ENCODE measurements at regions not wholly inside any gene's neighbourhood (a gene's known extent, or its start where the extent isn't known, plus 50 kb on each side); places are given as distances from the start of the nearest gene placed in this dataset.

DNA sequence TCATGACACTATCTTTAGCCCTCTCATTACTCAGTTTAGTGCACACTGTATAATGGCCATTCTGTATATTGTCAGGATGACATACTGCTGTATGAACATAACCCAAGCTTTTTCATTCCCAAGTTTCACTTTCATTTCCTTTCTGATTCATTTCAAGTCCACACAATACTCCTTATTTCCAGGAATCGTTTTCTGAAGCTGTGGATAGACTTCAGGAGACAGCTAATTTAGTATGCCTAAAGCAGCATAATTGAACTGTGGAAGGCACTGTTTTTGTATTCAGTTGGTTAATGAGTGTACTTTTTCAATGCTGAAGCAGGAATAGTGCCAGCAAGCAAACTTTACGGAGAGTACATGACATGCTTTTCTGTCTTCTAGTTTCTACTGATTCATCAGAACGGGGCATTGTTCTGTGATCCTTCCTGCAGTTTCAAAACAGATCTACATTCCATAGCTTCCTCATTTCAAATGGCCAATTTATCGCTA, 578.5 kb upstream of the ZP4 start:
- Histone ChIP-seq H3K4me3 (ENCODE audit: low read length) (no peak overlapping the region), H3K27ac (ENCODE audit: low read depth, low read length) (no peak overlapping the region; the same call in 1 of the 2 replicates), H3K4me1 (ENCODE audit: insufficient read depth, low read length) (peaks cover 8% of the 10 kb centered on the region), H3K36me3 (ENCODE audit: insufficient read depth, low read length) (no peaks in the 10 kb centered on the region), H3K27me3 (ENCODE audit: insufficient read depth, low read length) (no peaks in the 10 kb centered on the region), H3K9ac (ENCODE audit: low read depth, low read length) (no peak overlapping the region), H3K9me3 (ENCODE audit: insufficient read depth, low read depth, low read length) (no peaks in the 10 kb centered on the region)
- WGBS = 96% methylated on average over 4 of the region's 4 CpGs

- Histone ChIP-seq H3K4me3 (ENCODE audit: low read length) (no peak overlapping the region), H3K27ac (ENCODE audit: low read depth, low read length) (no peak overlapping the region), H3K27me3 (ENCODE audit: insufficient read depth, low read length) (no peaks in the 10 kb centered on the region), H3K36me3 (ENCODE audit: insufficient read depth, low read length) (no peaks in the 10 kb centered on the region), H3K9me3 (ENCODE audit: insufficient read depth, low read depth, low read length) (no peaks in the 10 kb centered on the region), H3K9ac (ENCODE audit: low read depth, low read length) (no peak overlapping the region), H3K4me1 (ENCODE audit: insufficient read depth, low read length) (peaks cover 8% of the 10 kb centered on the region)
- WGBS = 92% methylated on average over 4 of the region's 6 CpGs
These were observed 577.3 kb upstream of the ZP4 start for GRCh38 chr1:238468068-238468467.

- H3K27ac ChIP-seq (ENCODE audit: low read depth, low read length) = no peak overlapping the region
- no peaks in the 10 kb centered on the region for H3K36me3 ChIP-seq (ENCODE audit: insufficient read depth, low read length)
- no peak overlapping the region for H3K4me3 ChIP-seq (ENCODE audit: low read length)
- H3K9ac ChIP-seq (ENCODE audit: low read depth, low read length) = no peak overlapping the region
- WGBS = 90% methylated on average over 5 of the region's 5 CpGs
- peaks cover 8% of the 10 kb centered on the region for H3K4me1 ChIP-seq (ENCODE audit: insufficient read depth, low read length)
- no peaks in the 10 kb centered on the region for H3K9me3 ChIP-seq (ENCODE audit: insufficient read depth, low read depth, low read length)
- no peaks in the 10 kb centered on the region for H3K27me3 ChIP-seq (ENCODE audit: insufficient read depth, low read length)
These were observed 575.7 kb upstream of the ZP4 start for GRCh38 chr1:238466459-238466858.

DNA sequence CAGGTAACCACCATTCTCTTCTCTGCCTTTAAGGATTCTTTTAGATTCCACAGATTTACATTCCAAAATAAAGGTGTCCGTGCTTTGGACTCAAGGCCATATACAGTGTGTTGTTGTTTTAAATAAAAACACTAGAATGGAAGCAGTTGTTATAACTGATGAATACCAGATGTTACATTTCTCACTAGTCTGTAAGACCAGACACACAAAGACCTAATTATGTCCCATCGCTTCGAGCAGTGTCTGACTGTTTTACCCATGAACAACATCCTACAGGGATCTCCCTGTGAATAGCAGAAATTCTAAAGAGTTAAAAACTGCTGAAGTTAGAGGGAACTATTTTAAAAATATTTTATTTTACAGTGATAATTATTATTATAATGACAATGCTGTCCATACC, 574.7 kb upstream of the ZP4 start:
- no peak overlapping the region for H3K9ac ChIP-seq (ENCODE audit: low read depth, low read length)
- H3K27me3 ChIP-seq (ENCODE audit: insufficient read depth, low read length) = no peaks in the 10 kb centered on the region
- 100% methylated on average over 2 of the region's 3 CpGs for WGBS
- H3K9me3 ChIP-seq (ENCODE audit: insufficient read depth, low read depth, low read length) = no peaks in the 10 kb centered on the region
- no peaks in the 10 kb centered on the region for H3K36me3 ChIP-seq (ENCODE audit: insufficient read depth, low read length)
- peaks cover 8% of the 10 kb centered on the region for H3K4me1 ChIP-seq (ENCODE audit: insufficient read depth, low read length)
- no peak overlapping the region for H3K27ac ChIP-seq (ENCODE audit: low read depth, low read length)
- no peak overlapping the region for H3K4me3 ChIP-seq (ENCODE audit: low read length)

GRCh38 chr1:238458899-238459298, 568.2 kb upstream of the ZP4 start:
- WGBS = 73% methylated on average over 5 of the region's 5 CpGs
- no peaks in the 10 kb centered on the region for H3K36me3 ChIP-seq (ENCODE audit: insufficient read depth, low read length)
- no peaks in the 10 kb centered on the region for H3K9me3 ChIP-seq (ENCODE audit: insufficient read depth, low read depth, low read length)

DNA sequence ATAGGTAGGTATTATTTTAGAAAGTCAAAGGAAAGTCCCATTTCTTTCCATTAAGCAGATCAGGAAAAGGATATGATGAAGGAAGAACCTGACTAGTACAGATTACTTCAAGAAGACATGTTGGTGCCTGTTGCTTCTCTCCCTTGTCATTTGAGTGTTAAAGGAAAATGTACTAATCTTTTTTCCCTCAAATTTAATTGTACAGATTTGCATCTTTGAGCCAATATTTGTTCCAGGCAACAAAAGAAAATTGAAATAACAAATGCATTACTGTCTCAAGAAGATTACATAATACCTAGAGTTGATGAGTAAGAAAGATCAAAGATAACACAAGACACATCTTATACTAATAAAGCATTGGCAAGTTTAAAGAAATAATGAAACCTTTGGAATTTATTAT, 566.9 kb upstream of the ZP4 start:
- H3K9me3 ChIP-seq (ENCODE audit: insufficient read depth, low read depth, low read length) = no peaks in the 10 kb centered on the region
- no peak overlapping the region for H3K9ac ChIP-seq (ENCODE audit: low read depth, low read length)
- H3K27ac ChIP-seq (ENCODE audit: low read depth, low read length) = no peak overlapping the region
- H3K4me1 ChIP-seq (ENCODE audit: insufficient read depth, low read length) = peaks cover 10% of the 10 kb centered on the region
- no peaks in the 10 kb centered on the region for H3K36me3 ChIP-seq (ENCODE audit: insufficient read depth, low read length)
- H3K27me3 ChIP-seq (ENCODE audit: insufficient read depth, low read length) = no peaks in the 10 kb centered on the region
- H3K4me3 ChIP-seq (ENCODE audit: low read length) = no peak overlapping the region

More at GRCh38 chr1:238458899-238459298, 568.2 kb upstream of the ZP4 start:
- no peaks in the 10 kb centered on the region for H3K27me3 ChIP-seq (ENCODE audit: insufficient read depth, low read length)
- H3K4me3 ChIP-seq (ENCODE audit: low read length) = no peak overlapping the region
- no peak overlapping the region for H3K9ac ChIP-seq (ENCODE audit: low read depth, low read length)
- H3K27ac ChIP-seq (ENCODE audit: low read depth, low read length) = peak overlapping the region; percentile 20; the same call in 1 of the 2 replicates
- peaks cover 10% of the 10 kb centered on the region for H3K4me1 ChIP-seq (ENCODE audit: insufficient read depth, low read length)

GRCh38 chr1:238451781-238452310, 561.1 kb upstream of the ZP4 start:
- H3K9ac ChIP-seq (ENCODE audit: low read depth, low read length) = no peak overlapping the region
- H3K27me3 ChIP-seq (ENCODE audit: insufficient read depth, low read length) = no peaks in the 10 kb centered on the region
- H3K4me3 ChIP-seq (ENCODE audit: low read length) = no peak overlapping the region
- no peaks in the 10 kb centered on the region for H3K4me1 ChIP-seq (ENCODE audit: insufficient read depth, low read length)
- H3K27ac ChIP-seq (ENCODE audit: low read depth, low read length) = no peak overlapping the region
- WGBS = 83% methylated on average over 1 of the region's 4 CpGs
- H3K36me3 ChIP-seq (ENCODE audit: insufficient read depth, low read length) = no peaks in the 10 kb centered on the region
- no peaks in the 10 kb centered on the region for H3K9me3 ChIP-seq (ENCODE audit: insufficient read depth, low read depth, low read length)

GRCh38 chr1:238450976-238451375, 560.3 kb upstream of the ZP4 start:
- Histone ChIP-seq H3K9me3 (ENCODE audit: insufficient read depth, low read depth, low read length) (no peaks in the 10 kb centered on the region), H3K36me3 (ENCODE audit: insufficient read depth, low read length) (no peaks in the 10 kb centered on the region), H3K27ac (ENCODE audit: low read depth, low read length) (no peak overlapping the region), H3K9ac (ENCODE audit: low read depth, low read length) (no peak overlapping the region), H3K4me1 (ENCODE audit: insufficient read depth, low read length) (no peaks in the 10 kb centered on the region), H3K4me3 (ENCODE audit: low read length) (no peak overlapping the region), H3K27me3 (ENCODE audit: insufficient read depth, low read length) (no peaks in the 10 kb centered on the region)

- no peak overlapping the region for H3K4me3 ChIP-seq (ENCODE audit: low read length)
- no peaks in the 10 kb centered on the region for H3K36me3 ChIP-seq (ENCODE audit: insufficient read depth, low read length)
- peaks cover 7% of the 10 kb centered on the region; the same call in 1 of the 2 replicates for H3K4me1 ChIP-seq (ENCODE audit: insufficient read depth, low read length)
- H3K9me3 ChIP-seq (ENCODE audit: insufficient read depth, low read depth, low read length) = no peaks in the 10 kb centered on the region
- H3K9ac ChIP-seq (ENCODE audit: low read depth, low read length) = no peak overlapping the region
- H3K27me3 ChIP-seq (ENCODE audit: insufficient read depth, low read length) = no peaks in the 10 kb centered on the region
- 96% methylated on average over 5 of the region's 6 CpGs for WGBS
- H3K27ac ChIP-seq (ENCODE audit: low read depth, low read length) = no peak overlapping the region
These were observed 553.0 kb upstream of the ZP4 start for GRCh38 chr1:238443687-238444086.

DNA sequence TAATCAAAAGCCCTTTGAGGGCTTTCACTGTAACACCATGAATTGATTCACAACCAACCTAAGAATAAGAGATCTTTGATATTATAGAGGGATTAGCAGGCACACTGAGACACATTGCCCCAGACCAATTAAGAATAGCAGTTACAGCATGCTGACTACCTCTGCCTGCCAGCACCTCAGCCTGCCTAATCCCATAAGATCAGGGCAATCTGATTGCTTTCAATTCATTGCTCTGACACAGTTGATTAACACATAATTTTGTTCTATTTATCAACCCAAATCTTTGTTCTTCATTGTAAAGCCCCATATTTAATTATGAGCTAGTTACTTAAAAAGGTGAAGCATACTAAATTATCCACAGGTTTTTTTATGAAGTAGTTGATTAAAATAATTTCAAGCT, 548.8 kb upstream of the ZP4 start:
- no peaks in the 10 kb centered on the region for H3K27me3 ChIP-seq (ENCODE audit: insufficient read depth, low read length)
- no peak overlapping the region for H3K27ac ChIP-seq (ENCODE audit: low read depth, low read length)
- H3K4me1 ChIP-seq (ENCODE audit: insufficient read depth, low read length) = peaks cover 13% of the 10 kb centered on the region; the same call in 1 of the 2 replicates
- no peaks in the 10 kb centered on the region for H3K36me3 ChIP-seq (ENCODE audit: insufficient read depth, low read length)
- no peak overlapping the region for H3K9ac ChIP-seq (ENCODE audit: low read depth, low read length)
- H3K4me3 ChIP-seq (ENCODE audit: low read length) = no peak overlapping the region
- no peaks in the 10 kb centered on the region for H3K9me3 ChIP-seq (ENCODE audit: insufficient read depth, low read depth, low read length)

- Histone ChIP-seq H3K36me3 (ENCODE audit: insufficient read depth, low read length) (no peaks in the 10 kb centered on the region), H3K27me3 (ENCODE audit: insufficient read depth, low read length) (no peaks in the 10 kb centered on the region), H3K9me3 (ENCODE audit: insufficient read depth, low read depth, low read length) (no peaks in the 10 kb centered on the region), H3K9ac (ENCODE audit: low read depth, low read length) (no peak overlapping the region), H3K4me1 (ENCODE audit: insufficient read depth, low read length) (peaks cover 13% of the 10 kb centered on the region; the same call in 1 of the 2 replicates), H3K27ac (ENCODE audit: low read depth, low read length) (no peak overlapping the region), H3K4me3 (ENCODE audit: low read length) (no peak overlapping the region)
- WGBS = 81% methylated on average over 2 of the region's 5 CpGs
These were observed 547.9 kb upstream of the ZP4 start for GRCh38 chr1:238438311-238439270.

Measured in HUES64 (cell line).